Activated CD4-positive, alpha-beta memory T cell treated with anti-CD3 and anti-CD28 coated beads for 36 hours (primary cell): ENCODE measurements at regions not wholly inside any gene's neighbourhood (a gene's known extent, or its start where the extent isn't known, plus 50 kb on each side); places are given as distances from the start of the nearest gene placed in this dataset.
"Not testable (repeated sequence)": the region's sequence is repeated elsewhere in the genome, so short reads cannot be mapped to it uniquely, and the experiment has no call there.

ENCODE experiments used
- CTCF ChIA-PET: fragments of 350-600 bp; sonication (Branson Sonifier 250); formaldehyde crosslinking; loops from one replicate; lab custom pipeline; 2021; ENCODE audit warnings: antibody characterized with exemption, inconsistent platforms; lab: Charles Lee
- POLR2A ChIA-PET: fragments of 350-600 bp; sonication (Branson Sonifier 250); formaldehyde crosslinking; loops from one replicate; lab custom pipeline; 2021; ENCODE audit warnings: antibody characterized with exemption; lab: Charles Lee
- DNase-seq: peaks from one replicate; pipeline ENCODE4 v3.0.0-alpha.2; 2020
- H3K27ac Mint-ChIP-seq: one replicate; pipeline ENCODE4 v1.8.0; 2021; ENCODE audit warnings: mixed read lengths
- H3K27me3 Mint-ChIP-seq: one replicate; pipeline ENCODE4 v1.8.0; 2021; ENCODE audit warnings: mixed read lengths
- H3K36me3 Mint-ChIP-seq: one replicate; pipeline ENCODE4 v1.8.0; 2021; ENCODE audit warnings: mixed read lengths
- H3K4me1 Mint-ChIP-seq: one replicate; pipeline ENCODE4 v1.8.0; 2021; ENCODE audit warnings: low read depth, mixed read lengths
- H3K4me3 Mint-ChIP-seq: one replicate; pipeline ENCODE4 v1.8.0; 2021; ENCODE audit warnings: mild to moderate bottlenecking, mixed read lengths
- H3K9me3 Mint-ChIP-seq: one replicate; pipeline ENCODE4 v1.8.0; 2021; ENCODE audit warnings: mixed read lengths
- intact Hi-C: fragments of 100-400 bp; cut with micrococcal nuclease; formaldehyde crosslinking; loops from one replicate; pipeline ENCODE4 v1.15.1; 2023

DNA sequence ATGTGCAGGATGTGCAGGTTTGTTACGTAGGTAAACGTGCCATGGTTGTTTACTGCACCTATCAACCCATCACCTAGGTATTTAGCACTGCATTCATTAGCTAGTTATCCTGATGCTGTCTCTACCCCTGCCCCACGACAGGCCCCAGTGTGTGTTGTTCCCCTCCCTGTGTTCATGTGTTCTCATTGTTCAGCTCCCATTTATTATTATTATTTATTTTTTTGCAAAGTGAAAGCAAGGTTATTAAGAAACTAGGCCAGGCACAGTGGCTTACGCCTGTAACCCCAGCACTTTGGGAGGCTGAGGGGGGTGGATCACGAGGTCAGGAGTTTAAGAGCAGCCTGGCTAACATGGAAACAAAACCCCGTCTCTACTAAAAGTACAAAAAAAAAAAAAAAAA lies 108.2 kb upstream of the FOXA2 start:
- intact Hi-C loops: loop anchor here (5.0 to 10.0 kb wide), 3 partner anchors 352 to 915 kb away; partner anchors contain the start of genes CST9 and THBD

GRCh38 chr20:22696759-22697158 lies 112.4 kb upstream of the FOXA2 start:
- no peak overlapping the region for H3K4me3 Mint-ChIP-seq
- CTCF ChIA-PET: no interaction called here

More for the DNA sequence above, 108.2 kb upstream of the FOXA2 start:
- H3K27ac Mint-ChIP-seq, H3K4me3 Mint-ChIP-seq, H3K27me3 Mint-ChIP-seq, POLR2A ChIA-PET, DNase-seq, H3K4me1 Mint-ChIP-seq, H3K9me3 Mint-ChIP-seq, H3K36me3 Mint-ChIP-seq: not testable (repeated sequence)
- CTCF ChIA-PET: interaction anchor here (0.9 to 2.9 kb wide), 15 partner anchors 9 to 912 kb away, joined by 3 to 23 read pairs (median 5); partner anchors contain the start of gene NAPB

GRCh38 chr20:22698259-22698842 lies 114.0 kb upstream of the FOXA2 start:
- Mint-ChIP-seq H3K36me3 (no peaks in the 10 kb centered on the region), H3K27ac (no peak overlapping the region), H3K4me3 (no peak overlapping the region), H3K4me1 (no peaks in the 10 kb centered on the region), H3K9me3 (peaks cover 6% of the 10 kb centered on the region), H3K27me3 (no peaks in the 10 kb centered on the region)
- CTCF ChIA-PET: no interaction called here
- intact Hi-C loops: loop anchor here (10.0 kb wide), 2 partner anchors 346 to 746 kb away; partner anchors contain the start of gene THBD
- POLR2A ChIA-PET: no interaction called here
- no peak for DNase-seq

More at GRCh38 chr20:22696759-22697158, 112.4 kb upstream of the FOXA2 start:
- H3K36me3 Mint-ChIP-seq: no peaks in the 10 kb centered on the region
- no peaks in the 10 kb centered on the region for H3K4me1 Mint-ChIP-seq
- POLR2A ChIA-PET: no interaction called here
- no peaks in the 10 kb centered on the region for H3K9me3 Mint-ChIP-seq
- H3K27ac Mint-ChIP-seq: no peak overlapping the region
- no peak for DNase-seq
- no peaks in the 10 kb centered on the region for H3K27me3 Mint-ChIP-seq
- intact Hi-C loops: loop anchor here (10.0 kb wide), 2 partner anchors 348 to 748 kb away; partner anchors contain the start of gene THBD

DNA sequence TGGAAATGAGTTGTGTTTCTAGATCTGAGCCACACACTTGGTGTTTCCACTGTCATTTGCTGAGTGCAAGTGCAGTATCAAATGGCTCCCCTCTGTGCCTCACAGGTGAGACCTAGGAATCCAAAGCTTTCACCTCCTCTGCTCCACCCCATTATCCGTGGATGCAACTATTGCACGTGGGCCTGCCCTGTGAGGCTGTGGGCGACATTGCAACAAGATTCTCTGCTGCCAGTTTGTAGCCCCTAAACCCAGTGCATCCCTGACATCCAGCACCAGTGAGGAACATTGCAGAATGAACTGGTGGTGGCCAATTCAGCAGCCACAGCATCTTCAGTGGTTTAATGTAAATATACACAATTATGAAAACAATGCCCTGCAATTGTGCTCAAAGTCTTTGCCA lies 115.0 kb upstream of the FOXA2 start:
- intact Hi-C loops: loop anchor here (10.0 kb wide), 2 partner anchors 345 to 745 kb away; partner anchors contain the start of gene THBD
- CTCF ChIA-PET: interaction anchor here (4.0 kb wide), 1 partner anchor 8 kb away, joined by 23 read pairs; no protein-coding TSS in a partner anchor
- Mint-ChIP-seq H3K36me3 (no peaks in the 10 kb centered on the region), H3K4me1 (no peaks in the 10 kb centered on the region), H3K9me3 (peaks cover 6% of the 10 kb centered on the region), H3K27me3 (no peaks in the 10 kb centered on the region), H3K4me3 (no peak overlapping the region), H3K27ac (no peak overlapping the region)
- no peak for DNase-seq
- POLR2A ChIA-PET: no interaction called here

- POLR2A ChIA-PET: no interaction called here
These were observed 116.0 kb upstream of the FOXA2 start for GRCh38 chr20:22700367-22700766.

DNA sequence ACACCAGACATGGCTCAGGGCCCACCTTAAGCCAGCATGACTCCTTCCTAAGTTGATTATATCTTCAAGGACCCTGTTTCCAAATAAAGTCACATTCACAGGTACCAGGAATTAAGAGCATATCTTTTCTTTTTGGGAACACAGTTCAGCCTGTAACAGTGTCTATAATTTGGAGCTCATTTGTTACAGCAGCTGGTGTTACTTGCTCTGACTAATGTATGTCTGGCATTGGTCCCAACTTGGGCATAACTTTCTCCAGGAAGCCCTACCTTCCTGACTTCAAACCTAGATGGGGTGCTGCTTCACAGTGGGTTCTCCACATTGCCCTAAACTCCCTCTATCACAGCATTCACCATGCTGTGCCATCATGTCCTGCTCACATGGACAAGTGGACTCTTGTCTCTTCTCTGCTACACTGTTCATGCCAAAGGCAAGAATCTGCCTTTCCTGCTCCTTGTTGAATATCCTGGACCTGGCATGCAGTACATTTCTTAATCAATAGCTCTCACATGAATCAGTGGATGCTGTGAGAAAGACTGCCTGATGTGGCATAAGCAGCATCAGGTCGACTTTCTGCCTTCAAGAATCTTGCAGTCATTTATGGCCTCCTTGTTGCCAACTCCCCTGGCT lies 117.4 kb upstream of the FOXA2 start:
- no peaks in the 10 kb centered on the region for H3K4me1 Mint-ChIP-seq
- no peaks in the 10 kb centered on the region for H3K36me3 Mint-ChIP-seq
- ChIA-PET POLR2A (no interaction called here), CTCF (interaction anchor here (4.0 kb wide), 1 partner anchor 11 kb away, joined by 23 read pairs; no protein-coding TSS in a partner anchor)
- peaks cover 10% of the 10 kb centered on the region for H3K9me3 Mint-ChIP-seq
- H3K27ac Mint-ChIP-seq: no peak overlapping the region
- no peak overlapping the region for H3K4me3 Mint-ChIP-seq
- no peaks in the 10 kb centered on the region for H3K27me3 Mint-ChIP-seq
- DNase-seq: no peak
- intact Hi-C loops: no loop called here

More at GRCh38 chr20:22700367-22700766, 116.0 kb upstream of the FOXA2 start:
- intact Hi-C loops: no loop called here
- Mint-ChIP-seq H3K27me3 (no peaks in the 10 kb centered on the region), H3K27ac (no peak overlapping the region), H3K4me3 (no peak overlapping the region), H3K9me3 (peaks cover 6% of the 10 kb centered on the region), H3K4me1 (no peaks in the 10 kb centered on the region), H3K36me3 (no peaks in the 10 kb centered on the region)
- no peak for DNase-seq
- CTCF ChIA-PET: interaction anchor here (4.0 kb wide), 1 partner anchor 9 kb away, joined by 23 read pairs; no protein-coding TSS in a partner anchor

GRCh38 chr20:22703843-22704242 lies 119.5 kb upstream of the FOXA2 start:
- no peak for DNase-seq
- Mint-ChIP-seq H3K4me3 (no peak overlapping the region), H3K4me1 (no peaks in the 10 kb centered on the region), H3K36me3 (no peaks in the 10 kb centered on the region), H3K27me3 (no peaks in the 10 kb centered on the region), H3K27ac (no peak overlapping the region), H3K9me3 (peaks cover 11% of the 10 kb centered on the region)
- intact Hi-C loops: no loop called here
- CTCF ChIA-PET: no interaction called here
- POLR2A ChIA-PET: no interaction called here

DNA sequence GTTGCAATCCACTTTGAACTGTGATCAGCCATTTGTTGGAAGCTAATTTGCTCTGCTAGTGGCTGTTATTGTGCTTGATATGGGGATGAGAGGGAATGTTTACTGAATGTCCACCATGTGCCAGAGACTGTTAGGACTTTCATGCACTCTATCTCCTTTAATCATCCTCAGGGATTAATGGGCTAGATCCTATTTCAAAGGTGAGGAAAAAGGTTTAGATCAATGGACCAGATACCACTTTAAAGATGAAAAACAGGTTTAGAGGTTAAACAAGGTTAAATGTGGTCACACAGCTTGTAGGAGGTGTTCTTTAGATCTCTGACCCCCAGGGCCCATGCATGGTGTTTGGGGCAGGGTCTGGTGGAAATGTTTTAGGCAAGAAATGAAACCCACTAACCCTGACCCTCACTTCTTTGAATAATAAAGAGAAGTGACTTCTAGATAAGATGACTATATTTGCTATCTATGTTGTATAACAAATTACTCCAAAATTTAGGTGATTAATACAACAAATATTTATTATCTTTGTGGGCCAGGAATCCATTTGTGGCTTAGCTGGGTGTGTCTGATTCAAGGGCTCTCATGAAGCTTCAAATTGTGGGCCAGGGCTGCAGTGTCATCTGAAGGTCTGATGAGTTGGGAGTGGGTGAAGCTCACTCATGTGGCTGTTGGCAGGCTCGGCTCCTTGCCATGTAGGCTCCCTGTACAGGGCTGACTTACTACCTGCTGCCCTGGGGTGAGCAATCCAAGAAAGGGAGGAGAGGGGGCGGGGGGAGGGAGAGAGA lies 127.8 kb upstream of the FOXA2 start:
- H3K27ac Mint-ChIP-seq: no peak overlapping the region
- no peaks in the 10 kb centered on the region for H3K4me1 Mint-ChIP-seq
- H3K4me3 Mint-ChIP-seq: no peak overlapping the region
- intact Hi-C loops: no loop called here
- no peaks in the 10 kb centered on the region for H3K36me3 Mint-ChIP-seq
- H3K9me3 Mint-ChIP-seq: peaks cover 9% of the 10 kb centered on the region
- H3K27me3 Mint-ChIP-seq: peaks cover 5% of the 10 kb centered on the region
- ChIA-PET CTCF (interaction anchor here (2.1 kb wide), 1 partner anchor 20 kb away, joined by 6 read pairs; no protein-coding TSS in a partner anchor), POLR2A (no interaction called here)
- no peak for DNase-seq

GRCh38 chr20:22716821-22717351 lies 132.5 kb upstream of the FOXA2 start:
- CTCF ChIA-PET: no interaction called here
- peaks cover 7% of the 10 kb centered on the region for H3K27me3 Mint-ChIP-seq
- H3K27ac Mint-ChIP-seq: no peak overlapping the region
- H3K4me3 Mint-ChIP-seq: no peak overlapping the region
- H3K4me1 Mint-ChIP-seq: no peaks in the 10 kb centered on the region
- no peaks in the 10 kb centered on the region for H3K36me3 Mint-ChIP-seq
- H3K9me3 Mint-ChIP-seq: peaks cover 9% of the 10 kb centered on the region
- intact Hi-C loops: no loop called here
- DNase-seq: no peak
- POLR2A ChIA-PET: no interaction called here

GRCh38 chr20:22717466-22717865 lies 133.1 kb upstream of the FOXA2 start:
- Mint-ChIP-seq H3K9me3 (peaks cover 9% of the 10 kb centered on the region), H3K36me3 (no peaks in the 10 kb centered on the region), H3K27ac (no peak overlapping the region), H3K4me1 (no peaks in the 10 kb centered on the region), H3K27me3 (peaks cover 7% of the 10 kb centered on the region), H3K4me3 (no peak overlapping the region)
- no peak for DNase-seq
- intact Hi-C loops: no loop called here
- CTCF ChIA-PET: no interaction called here
- POLR2A ChIA-PET: no interaction called here

GRCh38 chr20:22719167-22719591 lies 134.8 kb upstream of the FOXA2 start:
- DNase-seq: no peak
- intact Hi-C loops: no loop called here
- H3K4me1 Mint-ChIP-seq: no peaks in the 10 kb centered on the region
- no peaks in the 10 kb centered on the region for H3K36me3 Mint-ChIP-seq
- CTCF ChIA-PET: no interaction called here
- no peak overlapping the region for H3K4me3 Mint-ChIP-seq
- peaks cover 4% of the 10 kb centered on the region for H3K27me3 Mint-ChIP-seq
- H3K9me3 Mint-ChIP-seq: peaks cover 3% of the 10 kb centered on the region
- POLR2A ChIA-PET: no interaction called here
- no peak overlapping the region for H3K27ac Mint-ChIP-seq

GRCh38 chr20:22720206-22720605 lies 135.8 kb upstream of the FOXA2 start:
- intact Hi-C loops: no loop called here
- H3K9me3 Mint-ChIP-seq: no peaks in the 10 kb centered on the region
- H3K4me1 Mint-ChIP-seq: no peaks in the 10 kb centered on the region
- H3K4me3 Mint-ChIP-seq: no peak overlapping the region
- no peaks in the 10 kb centered on the region for H3K36me3 Mint-ChIP-seq
- ChIA-PET POLR2A (no interaction called here), CTCF (no interaction called here)
- DNase-seq: no peak
- H3K27me3 Mint-ChIP-seq: peaks cover 3% of the 10 kb centered on the region
- H3K27ac Mint-ChIP-seq: no peak overlapping the region
